PFSK-1 (cell line): ENCODE measurements at regions not wholly inside any gene's neighbourhood (a gene's known extent, or its start where the extent isn't known, plus 50 kb on each side); places are given as distances from the start of the nearest gene placed in this dataset.

Experiments used
- POLR2AphosphoS5 ChIP-seq: IDR thresholded peaks from 2 replicates; pipeline ENCODE4 v1.6.1; 2012; ENCODE audit warnings: low read depth, mild to moderate bottlenecking, control low read depth, low read length, moderate library complexity
- TAF1 ChIP-seq: IDR thresholded peaks from 2 replicates; pipeline ENCODE4 v1.6.1; 2012; ENCODE audit warnings: low read length, control low read depth, borderline replicate concordance; ENCODE audit not compliant: insufficient read depth
- TF ChIP-seq, protein P1 (sequence below), 2 experiments: IDR thresholded peaks; 2 replicates each; pipeline versions ENCODE4 v1.6.1 to v1.8.0; 2011 to 2012; ENCODE audit warnings: low read depth in 2 of 2, low read length in 2 of 2, control low read depth in 1 of 2, inconsistent platforms in 1 of 2, mild to moderate bottlenecking in 1 of 2, moderate library complexity in 1 of 2; ENCODE audit not compliant: insufficient read depth in 1 of 2

DNA sequence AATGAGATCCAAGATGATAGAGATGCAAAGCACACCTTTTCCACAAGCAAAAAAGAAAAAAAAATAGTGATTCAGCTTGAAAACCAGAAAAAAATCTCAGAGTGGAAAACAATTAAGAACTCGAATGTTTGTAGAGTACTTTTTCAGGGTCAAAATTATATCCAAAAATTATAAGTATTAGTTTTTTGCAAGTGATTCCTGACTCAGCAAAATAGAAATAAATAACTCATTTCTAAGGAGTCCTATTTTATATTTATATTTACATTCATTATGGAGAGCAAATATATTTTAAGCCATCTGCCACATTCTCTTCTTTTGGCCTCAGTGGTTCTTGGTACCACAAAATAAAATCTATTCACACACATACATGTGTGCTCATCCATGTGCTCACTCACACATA lies 1011.8 kb upstream of the ARRDC3 start:
- TF ChIP-seq POLR2AphosphoS5 (no peak), TAF1 (no peak)
- TF ChIP-seq, protein P1, sequence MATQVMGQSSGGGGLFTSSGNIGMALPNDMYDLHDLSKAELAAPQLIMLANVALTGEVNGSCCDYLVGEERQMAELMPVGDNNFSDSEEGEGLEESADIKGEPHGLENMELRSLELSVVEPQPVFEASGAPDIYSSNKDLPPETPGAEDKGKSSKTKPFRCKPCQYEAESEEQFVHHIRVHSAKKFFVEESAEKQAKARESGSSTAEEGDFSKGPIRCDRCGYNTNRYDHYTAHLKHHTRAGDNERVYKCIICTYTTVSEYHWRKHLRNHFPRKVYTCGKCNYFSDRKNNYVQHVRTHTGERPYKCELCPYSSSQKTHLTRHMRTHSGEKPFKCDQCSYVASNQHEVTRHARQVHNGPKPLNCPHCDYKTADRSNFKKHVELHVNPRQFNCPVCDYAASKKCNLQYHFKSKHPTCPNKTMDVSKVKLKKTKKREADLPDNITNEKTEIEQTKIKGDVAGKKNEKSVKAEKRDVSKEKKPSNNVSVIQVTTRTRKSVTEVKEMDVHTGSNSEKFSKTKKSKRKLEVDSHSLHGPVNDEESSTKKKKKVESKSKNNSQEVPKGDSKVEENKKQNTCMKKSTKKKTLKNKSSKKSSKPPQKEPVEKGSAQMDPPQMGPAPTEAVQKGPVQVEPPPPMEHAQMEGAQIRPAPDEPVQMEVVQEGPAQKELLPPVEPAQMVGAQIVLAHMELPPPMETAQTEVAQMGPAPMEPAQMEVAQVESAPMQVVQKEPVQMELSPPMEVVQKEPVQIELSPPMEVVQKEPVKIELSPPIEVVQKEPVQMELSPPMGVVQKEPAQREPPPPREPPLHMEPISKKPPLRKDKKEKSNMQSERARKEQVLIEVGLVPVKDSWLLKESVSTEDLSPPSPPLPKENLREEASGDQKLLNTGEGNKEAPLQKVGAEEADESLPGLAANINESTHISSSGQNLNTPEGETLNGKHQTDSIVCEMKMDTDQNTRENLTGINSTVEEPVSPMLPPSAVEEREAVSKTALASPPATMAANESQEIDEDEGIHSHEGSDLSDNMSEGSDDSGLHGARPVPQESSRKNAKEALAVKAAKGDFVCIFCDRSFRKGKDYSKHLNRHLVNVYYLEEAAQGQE (IDR thresholded peaks at IDR 0.05; ENCODE audit: insufficient read depth in 1 of 2, low read depth in 2 of 2, low read length in 2 of 2) = no peak
